Mucosa of descending colon (tissue), 3 donors: ENCODE measurements at regions not wholly inside any gene's neighbourhood (a gene's known extent, or its start where the extent isn't known, plus 50 kb on each side); places are given as distances from the start of the nearest gene placed in this dataset.

Source experiments
- ATAC-seq: fragments of 200-7000 bp; cut with Tn5 transposase; one replicate; pipeline ENCODE4 v1.9.1; 2020; ENCODE audit warnings: mild to moderate bottlenecking, moderate library complexity
- DNase-seq, 3 donors: peaks; one replicate each; pipeline ENCODE4 v3.0.0-alpha.2; 2020
- H3K36me3 ChIP-seq: fragments of 200-600 bp; one replicate; pipeline ENCODE4 v1.8.0; 2021; ENCODE audit warnings: low read depth, mild to moderate bottlenecking
- H3K4me1 ChIP-seq: fragments of 200-600 bp; one replicate; pipeline ENCODE4 v1.8.0; 2021; ENCODE audit warnings: low read depth, mild to moderate bottlenecking
- H3K4me3 ChIP-seq: fragments of 200-600 bp; one replicate; pipeline ENCODE4 v1.8.0; 2021; ENCODE audit warnings: mild to moderate bottlenecking
- H3K9me3 ChIP-seq: fragments of 200-600 bp; one replicate; pipeline ENCODE4 v1.8.0; 2021; ENCODE audit warnings: mild to moderate bottlenecking
- intact Hi-C, 2 donors: fragments of 100-400 bp; cut with DNase I in 1 of 2; cut with micrococcal nuclease in 1 of 2; formaldehyde crosslinking; loops; one replicate each; pipeline versions ENCODE4 v1.11.0 to v1.11.1; 2022; cut with DNase I, micrococcal nuclease
- TF ChIP-seq, protein P1 (sequence below): fragments of 200-600 bp; IDR thresholded peaks from one replicate; pipeline ENCODE4 v1.8.0; 2022; ENCODE audit warnings: antibody characterized with exemption, mild to moderate bottlenecking
- donor health status: DM: no; HTN: no; CAD: no; lungs with moderate emphysema.
- donor health status: DM: no; HTN: no; CAD: no.
- donor health status: DM: no; HTN: yes; CAD: no.

DNA sequence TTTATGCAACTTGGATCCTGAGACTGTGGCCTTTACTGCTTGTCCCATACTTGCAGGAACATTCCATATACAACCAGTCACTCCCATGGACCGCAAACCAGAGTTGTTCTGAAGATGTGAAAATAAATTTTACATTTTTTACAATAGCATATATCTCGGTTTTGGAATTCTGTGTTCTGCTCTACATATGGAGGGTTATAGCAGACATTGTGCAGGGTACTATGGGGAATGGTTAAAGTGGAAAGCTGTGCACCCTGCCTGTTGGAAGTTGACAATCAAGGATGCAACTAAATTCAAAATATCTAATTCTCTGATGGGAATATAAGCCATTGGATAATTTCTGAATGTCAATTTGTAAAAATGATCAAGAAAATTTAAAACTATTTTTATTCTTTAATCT lies 603.3 kb downstream of the RAB28 start:
- TF ChIP-seq, protein P1, sequence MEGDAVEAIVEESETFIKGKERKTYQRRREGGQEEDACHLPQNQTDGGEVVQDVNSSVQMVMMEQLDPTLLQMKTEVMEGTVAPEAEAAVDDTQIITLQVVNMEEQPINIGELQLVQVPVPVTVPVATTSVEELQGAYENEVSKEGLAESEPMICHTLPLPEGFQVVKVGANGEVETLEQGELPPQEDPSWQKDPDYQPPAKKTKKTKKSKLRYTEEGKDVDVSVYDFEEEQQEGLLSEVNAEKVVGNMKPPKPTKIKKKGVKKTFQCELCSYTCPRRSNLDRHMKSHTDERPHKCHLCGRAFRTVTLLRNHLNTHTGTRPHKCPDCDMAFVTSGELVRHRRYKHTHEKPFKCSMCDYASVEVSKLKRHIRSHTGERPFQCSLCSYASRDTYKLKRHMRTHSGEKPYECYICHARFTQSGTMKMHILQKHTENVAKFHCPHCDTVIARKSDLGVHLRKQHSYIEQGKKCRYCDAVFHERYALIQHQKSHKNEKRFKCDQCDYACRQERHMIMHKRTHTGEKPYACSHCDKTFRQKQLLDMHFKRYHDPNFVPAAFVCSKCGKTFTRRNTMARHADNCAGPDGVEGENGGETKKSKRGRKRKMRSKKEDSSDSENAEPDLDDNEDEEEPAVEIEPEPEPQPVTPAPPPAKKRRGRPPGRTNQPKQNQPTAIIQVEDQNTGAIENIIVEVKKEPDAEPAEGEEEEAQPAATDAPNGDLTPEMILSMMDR, result no peak
- intact Hi-C loops, result no loop called here
- H3K9me3 ChIP-seq, result no peaks in the 10 kb centered on the region
- no peaks in the 10 kb centered on the region for H3K4me1 ChIP-seq
- no peak for ATAC-seq
- no peak overlapping the region for H3K4me3 ChIP-seq
- DNase-seq, result no peak
- H3K36me3 ChIP-seq, result no peaks in the 10 kb centered on the region

DNA sequence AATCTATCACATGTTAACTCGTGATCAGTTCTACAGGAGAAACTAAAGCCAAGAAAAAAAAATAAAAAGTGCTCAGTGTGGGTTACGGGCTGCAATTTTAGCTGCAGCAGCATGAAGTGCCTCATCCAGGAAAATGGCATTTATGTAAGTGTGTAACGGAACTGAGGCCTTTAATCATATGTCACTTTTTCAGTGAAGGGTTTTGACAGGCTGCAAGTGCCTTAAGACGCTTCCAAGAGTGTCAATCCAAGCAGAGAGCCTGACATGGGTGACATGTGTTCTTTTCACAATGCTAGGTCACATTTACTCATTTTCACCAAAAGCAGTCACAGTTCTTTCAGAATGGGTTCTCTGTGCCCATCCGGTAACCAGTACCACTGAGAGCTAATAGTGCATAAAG lies 604.6 kb downstream of the RAB28 start:
- DNase-seq (no peak), ATAC-seq (no peak)
- H3K36me3 ChIP-seq, result no peaks in the 10 kb centered on the region
- no peaks in the 10 kb centered on the region for H3K9me3 ChIP-seq
- no peaks in the 10 kb centered on the region for H3K4me1 ChIP-seq
- intact Hi-C loops, result no loop called here
- no peak overlapping the region for H3K4me3 ChIP-seq
- TF ChIP-seq, protein P1, result no peak

DNA sequence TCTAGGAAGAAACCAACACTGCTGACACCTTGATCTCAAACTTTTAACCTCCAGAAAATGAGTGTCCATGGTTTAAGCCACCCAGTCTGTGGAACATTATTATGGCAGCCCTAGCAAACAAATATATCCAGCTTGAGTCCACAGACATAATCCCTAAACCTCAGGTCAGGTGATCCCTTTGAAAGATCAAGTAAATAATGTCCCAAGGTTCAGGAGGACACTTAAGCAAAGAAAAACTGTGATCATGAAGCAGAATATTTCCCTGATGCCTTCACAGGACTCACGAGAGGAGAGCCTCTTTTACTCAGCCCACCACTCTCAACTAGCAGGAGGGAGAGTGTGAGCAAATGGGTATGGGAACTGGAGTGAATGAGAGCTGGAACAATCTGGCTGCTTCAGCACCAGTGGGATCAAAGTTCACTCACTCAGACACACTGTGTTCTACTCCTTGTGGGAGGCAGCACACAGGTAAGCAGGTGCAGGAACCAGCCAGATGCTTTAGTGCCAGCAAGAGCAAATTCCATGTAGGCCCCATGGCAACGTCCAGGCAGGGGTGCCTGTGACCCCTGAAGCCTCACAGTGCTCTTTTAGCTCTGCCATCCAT lies 608.4 kb downstream of the RAB28 start:
- TF ChIP-seq, protein P1, result no peak

DNA sequence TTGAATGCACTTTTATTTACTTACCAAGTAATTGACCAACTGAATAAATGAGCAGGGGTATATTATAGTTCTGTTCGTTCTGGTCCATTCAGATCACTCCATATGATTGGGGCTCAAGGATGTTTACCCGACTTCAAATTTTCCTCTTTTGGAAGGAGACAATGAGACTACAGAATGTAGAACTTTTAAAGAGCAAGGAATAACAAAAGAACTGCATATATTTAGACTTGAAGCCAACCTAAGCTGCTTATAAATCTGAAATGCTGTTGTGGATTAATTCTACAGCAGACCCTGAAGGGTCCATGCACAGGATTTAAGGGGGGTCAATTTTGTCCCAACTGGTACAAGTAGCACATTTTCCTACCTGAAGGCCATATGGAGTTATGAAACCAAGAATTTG lies 610.8 kb downstream of the RAB28 start:
- ATAC-seq, result no peak
- TF ChIP-seq, protein P1, result no peak
- H3K36me3 ChIP-seq, result no peaks in the 10 kb centered on the region
- H3K4me1 ChIP-seq, result no peaks in the 10 kb centered on the region
- DNase-seq, result no peak
- intact Hi-C loops, result no loop called here
- H3K4me3 ChIP-seq, result no peak overlapping the region
- H3K9me3 ChIP-seq, result no peaks in the 10 kb centered on the region

More for the DNA sequence above, 608.4 kb downstream of the RAB28 start:
- intact Hi-C loops, result no loop called here
- H3K9me3 ChIP-seq, result no peaks in the 10 kb centered on the region
- no peak overlapping the region for H3K4me3 ChIP-seq
- ATAC-seq, result no peak
- H3K36me3 ChIP-seq, result no peaks in the 10 kb centered on the region
- no peaks in the 10 kb centered on the region for H3K4me1 ChIP-seq
- no peak for DNase-seq

DNA sequence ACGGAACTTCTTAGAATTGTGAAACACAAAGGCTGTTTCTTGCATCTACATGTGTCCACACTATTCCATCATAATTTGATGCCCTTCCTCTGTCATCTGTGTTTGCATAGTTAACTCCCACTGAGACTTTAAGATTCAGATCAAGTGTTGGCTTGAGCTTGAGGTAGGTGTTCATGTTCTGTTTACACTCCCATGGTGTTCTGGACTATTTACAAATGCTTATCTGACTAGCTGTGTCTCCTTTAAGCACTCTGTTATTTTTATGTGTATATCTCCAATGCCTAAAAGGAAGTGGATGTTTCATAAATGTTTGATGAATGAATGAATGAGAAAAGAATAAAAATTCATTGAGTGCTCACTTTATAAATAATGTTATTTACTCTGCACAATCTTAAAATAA lies 622.7 kb downstream of the RAB28 start:
- DNase-seq (no peak), ATAC-seq (no peak)
- Histone ChIP-seq H3K36me3 (no peaks in the 10 kb centered on the region), H3K9me3 (no peaks in the 10 kb centered on the region), H3K4me3 (no peak overlapping the region), H3K4me1 (no peaks in the 10 kb centered on the region)
- TF ChIP-seq, protein P1, result no peak
- intact Hi-C loops, result no loop called here
